Fibroblast of mammary gland (primary cell): ENCODE measurements at regions not wholly inside any gene's neighbourhood (a gene's known extent, or its start where the extent isn't known, plus 50 kb on each side); places are given as distances from the start of the nearest gene placed in this dataset.
A peak's percentile ranks its signal among the peaks of the same experiment; 100 is the strongest.

Experiments used
- DNase-seq: peaks from one replicate; pipeline ENCODE4 v3.0.0-alpha.2; 2010; ENCODE audit warnings: low read depth
- H3K4me3 ChIP-seq: 2 replicates; pipeline ENCODE4 v1.5.1; 2011; ENCODE audit warnings: low read depth, mild to moderate bottlenecking, low read length, moderate library complexity; ENCODE audit not compliant: control insufficient read depth
- TF ChIP-seq, protein P1 (sequence below): conservative IDR thresholded peaks from 2 replicates; pipeline ENCODE4 v1.5.1; 2011; ENCODE audit warnings: low read depth, low read length, inconsistent platforms; ENCODE audit not compliant: control insufficient read depth, insufficient read depth

- no peak overlapping the region for H3K4me3 ChIP-seq
- DNase-seq, result peak; percentile 5
- TF ChIP-seq, protein P1, sequence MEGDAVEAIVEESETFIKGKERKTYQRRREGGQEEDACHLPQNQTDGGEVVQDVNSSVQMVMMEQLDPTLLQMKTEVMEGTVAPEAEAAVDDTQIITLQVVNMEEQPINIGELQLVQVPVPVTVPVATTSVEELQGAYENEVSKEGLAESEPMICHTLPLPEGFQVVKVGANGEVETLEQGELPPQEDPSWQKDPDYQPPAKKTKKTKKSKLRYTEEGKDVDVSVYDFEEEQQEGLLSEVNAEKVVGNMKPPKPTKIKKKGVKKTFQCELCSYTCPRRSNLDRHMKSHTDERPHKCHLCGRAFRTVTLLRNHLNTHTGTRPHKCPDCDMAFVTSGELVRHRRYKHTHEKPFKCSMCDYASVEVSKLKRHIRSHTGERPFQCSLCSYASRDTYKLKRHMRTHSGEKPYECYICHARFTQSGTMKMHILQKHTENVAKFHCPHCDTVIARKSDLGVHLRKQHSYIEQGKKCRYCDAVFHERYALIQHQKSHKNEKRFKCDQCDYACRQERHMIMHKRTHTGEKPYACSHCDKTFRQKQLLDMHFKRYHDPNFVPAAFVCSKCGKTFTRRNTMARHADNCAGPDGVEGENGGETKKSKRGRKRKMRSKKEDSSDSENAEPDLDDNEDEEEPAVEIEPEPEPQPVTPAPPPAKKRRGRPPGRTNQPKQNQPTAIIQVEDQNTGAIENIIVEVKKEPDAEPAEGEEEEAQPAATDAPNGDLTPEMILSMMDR, result no peak
Observed at GRCh38 chr3:147195887-147196286, 210.5 kb downstream of the ZIC4 start.

DNA sequence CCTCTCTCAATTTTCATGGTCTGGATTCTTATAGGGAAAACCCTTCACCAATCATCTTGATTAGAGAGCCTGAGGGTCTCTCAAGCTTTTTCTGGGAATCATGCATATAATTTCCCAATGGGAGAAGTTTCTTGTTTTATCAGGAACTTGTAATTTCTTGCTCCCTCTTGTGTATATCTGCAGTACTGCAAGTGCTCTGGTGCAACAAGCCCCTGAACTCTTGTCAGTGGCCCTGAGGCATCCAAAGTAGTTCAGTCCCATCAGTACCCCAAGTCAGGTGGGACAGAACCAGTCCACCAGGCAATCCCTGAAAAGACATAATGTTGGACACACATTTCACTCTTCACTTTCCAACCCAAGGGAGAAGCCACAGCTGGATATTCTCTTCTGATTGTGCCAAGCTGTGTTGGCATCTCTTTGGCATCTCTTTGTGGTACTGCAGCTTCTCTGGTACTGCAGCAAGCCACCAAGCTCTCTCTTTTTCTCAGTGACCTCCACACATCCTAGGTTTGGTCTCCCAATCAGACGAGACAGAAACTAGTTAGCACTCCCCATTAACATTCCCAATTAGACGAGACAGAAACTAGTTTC, 214.5 kb downstream of the ZIC4 start:
- TF ChIP-seq, protein P1, result peak; percentile 87
- DNase-seq, result peak; percentile 80
- H3K4me3 ChIP-seq, result no peak overlapping the region

- DNase-seq, result no peak
- H3K4me3 ChIP-seq, result no peak overlapping the region
- TF ChIP-seq, protein P1, result no peak
Observed at GRCh38 chr3:147189016-147189415, 217.3 kb downstream of the ZIC4 start.

GRCh38 chr3:147187687-147188086, 218.7 kb downstream of the ZIC4 start:
- DNase-seq, result no peak
- TF ChIP-seq, protein P1, result no peak

DNA sequence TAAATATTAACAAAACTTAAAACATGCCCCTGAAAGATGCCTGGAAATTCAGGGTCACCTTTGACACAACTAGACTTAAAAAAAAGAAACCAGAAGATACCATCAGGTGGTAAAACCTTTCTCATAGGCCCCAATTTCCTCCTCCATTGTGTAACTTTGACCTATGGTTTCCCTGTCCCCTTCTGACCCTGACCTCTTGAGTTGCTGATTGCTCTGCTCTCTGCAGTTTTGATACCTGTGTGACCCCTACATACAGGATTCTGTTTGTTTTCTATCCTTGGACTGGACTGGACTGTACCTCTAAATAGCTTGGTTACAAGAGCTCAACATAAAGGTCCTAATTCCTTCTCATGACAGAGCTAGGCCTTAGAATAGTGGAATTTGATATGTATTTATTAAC, 220.6 kb downstream of the ZIC4 start:
- TF ChIP-seq, protein P1, result no peak
- no peak for DNase-seq
- no peak overlapping the region for H3K4me3 ChIP-seq

More at GRCh38 chr3:147187687-147188086, 218.7 kb downstream of the ZIC4 start:
- H3K4me3 ChIP-seq, result no peak overlapping the region

DNA sequence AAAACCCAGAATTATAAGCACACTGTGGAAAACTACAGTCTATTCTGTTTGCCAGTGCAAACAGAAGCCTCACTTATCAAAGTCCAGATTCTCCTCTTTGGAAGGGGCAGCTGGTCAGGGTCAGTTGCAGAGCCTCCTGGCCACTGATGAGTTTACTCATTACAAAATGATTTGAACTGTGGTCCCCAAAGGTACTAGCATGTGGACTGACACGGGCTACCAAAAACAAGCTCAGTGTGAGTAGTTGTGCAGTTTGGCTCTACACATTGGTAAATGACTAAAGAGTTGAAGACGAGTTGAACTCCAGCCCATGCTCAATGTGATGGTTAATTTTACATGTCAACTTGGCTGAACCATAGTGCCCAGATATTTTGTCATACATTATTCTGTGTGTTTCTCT, 221.5 kb downstream of the ZIC4 start:
- H3K4me3 ChIP-seq, result no peak overlapping the region
- TF ChIP-seq, protein P1, result no peak
- DNase-seq, result no peak

GRCh38 chr3:147173257-147173656, 233.1 kb downstream of the ZIC4 start:
- no peak overlapping the region for H3K4me3 ChIP-seq
- TF ChIP-seq, protein P1, result no peak
- DNase-seq, result no peak
